IMR-90 (cell line): ENCODE measurements at regions not wholly inside any gene's neighbourhood (a gene's known extent, or its start where the extent isn't known, plus 50 kb on each side); places are given as distances from the start of the nearest gene placed in this dataset.
A peak's percentile ranks its signal among the peaks of the same experiment; 100 is the strongest.

Experiments
- ATAC-seq: fragments of 200-7000 bp; cut with Tn5 transposase; 2 replicates; pipeline ENCODE4 v1.9.1; 2020; ENCODE audit warnings: low read depth, mild to moderate bottlenecking, moderate library complexity
- BruUV-seq: library from RNA; stranded (reverse); fragments of 400-500 nt; replicated peaks from 2 replicates; lab custom pipeline; 2021; lab: Mats Ljungman, UMichigan
- CTCF ChIA-PET: fragments of 300-600 bp; formaldehyde crosslinking; extraction: SDS; loops from one replicate; lab custom pipeline; 2021; ENCODE audit warnings: antibody characterized with exemption; lab: Yijun Ruan, JAX
- POLR2A ChIA-PET: fragments of 300-600 bp; sonication (Branson Sonifier 250); formaldehyde crosslinking; loops from one replicate; lab custom pipeline; 2022; ENCODE audit warnings: antibody characterized with exemption; ENCODE audit not compliant: unreplicated experiment; lab: Charles Lee
- DNase-seq: peaks from one replicate; pipeline ENCODE4 v3.0.0; 2013
- H2AFZ ChIP-seq: replicated peaks from 2 replicates; pipeline ENCODE3; 2013; ENCODE audit warnings: low read length, mild to moderate bottlenecking; ENCODE audit not compliant: poor library complexity
- H2AK5ac ChIP-seq: 2 replicates; pipeline ENCODE4 v1.6.1; 2013; ENCODE audit warnings: low read depth, low read length, inconsistent platforms
- H2AK9ac ChIP-seq: replicated peaks from 2 replicates; pipeline ENCODE3; 2013; ENCODE audit warnings: mild to moderate bottlenecking, low read depth, low read length, moderate library complexity; ENCODE audit not compliant: poor library complexity
- H2BK120ac ChIP-seq: 2 replicates; pipeline ENCODE4 v1.6.1; 2013; ENCODE audit warnings: low read depth, low read length, inconsistent platforms
- H2BK15ac ChIP-seq: 3 replicates; pipeline ENCODE4 v1.6.1; 2013; ENCODE audit warnings: low read depth, low read length, inconsistent platforms
- H2BK20ac ChIP-seq: 2 replicates; pipeline ENCODE4 v1.6.1; 2013; ENCODE audit warnings: low read depth, mild to moderate bottlenecking, inconsistent platforms, low read length, moderate library complexity
- H2BK5ac ChIP-seq: 2 replicates; pipeline ENCODE4 v1.6.1; 2013; ENCODE audit warnings: mild to moderate bottlenecking, low read depth, low read length, inconsistent platforms; ENCODE audit not compliant: poor library complexity, severe bottlenecking
- H3K14ac ChIP-seq: replicated peaks from 2 replicates; pipeline ENCODE4 v1.6.1; 2013; ENCODE audit warnings: low read depth, low read length, inconsistent platforms
- H3K18ac ChIP-seq: 2 replicates; pipeline ENCODE4 v1.6.1; 2013; ENCODE audit warnings: low read depth, low read length, control low read depth
- H3K23ac ChIP-seq: 2 replicates; pipeline ENCODE4 v1.6.1; 2013; ENCODE audit warnings: low read depth, low read length, inconsistent platforms
- H3K27ac ChIP-seq: 2 replicates; pipeline ENCODE4 v1.5.1; 2013; ENCODE audit warnings: mild to moderate bottlenecking, control low read depth, low read length; ENCODE audit not compliant: insufficient read depth
- H3K27me3 ChIP-seq: 2 replicates; pipeline ENCODE4 v1.6.1; 2013; ENCODE audit warnings: low read length; ENCODE audit not compliant: control insufficient read depth, insufficient read depth
- H3K36me3 ChIP-seq: 2 replicates; pipeline ENCODE4 v1.6.1; 2013; ENCODE audit warnings: low read length, mixed read lengths; ENCODE audit not compliant: control insufficient read depth, insufficient read depth
- H3K4ac ChIP-seq: 2 replicates; pipeline ENCODE4 v1.6.1; 2013; ENCODE audit warnings: low read depth, low read length, inconsistent platforms
- H3K4me1 ChIP-seq: 2 replicates; pipeline ENCODE4 v1.6.1; 2013; ENCODE audit warnings: low read length, mixed read lengths; ENCODE audit not compliant: control insufficient read depth, insufficient read depth
- H3K4me2 ChIP-seq: 2 replicates; pipeline ENCODE4 v1.6.1; 2013; ENCODE audit warnings: low read depth, mild to moderate bottlenecking, control low read depth, low read length, moderate library complexity
- H3K4me3 ChIP-seq: 2 replicates; pipeline ENCODE4 v1.5.1; 2013; ENCODE audit warnings: low read depth, mild to moderate bottlenecking, control low read depth, low read length, moderate library complexity; ENCODE audit not compliant: insufficient read depth
- H3K56ac ChIP-seq: 2 replicates; pipeline ENCODE4 v1.6.1; 2013; ENCODE audit warnings: low read length, inconsistent platforms; ENCODE audit not compliant: insufficient read depth; ENCODE audit errors: extremely low read depth
- H3K79me1 ChIP-seq, 2 experiments: 2 replicates each; pipeline ENCODE4 v1.6.1; 2013; ENCODE audit warnings: low read length in 2 of 2, inconsistent platforms in 1 of 2, low read depth in 1 of 2
- H3K9ac ChIP-seq: 2 replicates; pipeline ENCODE4 v1.6.1; 2013; ENCODE audit warnings: low read depth, low read length, control low read depth
- H3K9me1 ChIP-seq: 2 replicates; pipeline ENCODE4 v1.6.1; 2013; ENCODE audit warnings: low read length, inconsistent platforms; ENCODE audit not compliant: insufficient read depth
- H3K9me3 ChIP-seq: 2 replicates; pipeline ENCODE4 v1.6.1; 2013; ENCODE audit warnings: low read length; ENCODE audit not compliant: control insufficient read depth, insufficient read depth
- H4K20me1 ChIP-seq: 2 replicates; pipeline ENCODE4 v1.6.1; 2013; ENCODE audit warnings: low read length, inconsistent platforms; ENCODE audit not compliant: insufficient read depth
- H4K5ac ChIP-seq: 2 replicates; pipeline ENCODE4 v1.6.1; 2013; ENCODE audit warnings: mild to moderate bottlenecking, low read depth, low read length, control low read depth
- H4K8ac ChIP-seq, 2 experiments: 2 replicates each; pipeline ENCODE4 v1.6.1; 2013; ENCODE audit warnings: low read depth in 2 of 2, low read length in 2 of 2, control low read depth in 1 of 2, inconsistent platforms in 1 of 2
- H4K91ac ChIP-seq: 2 replicates; pipeline ENCODE4 v1.6.1; 2013; ENCODE audit warnings: low read depth, low read length, inconsistent platforms; ENCODE audit not compliant: insufficient read depth
- BHLHE40 ChIP-seq: fragments of 150-350 bp; IDR thresholded peaks from 2 replicates; pipeline ENCODE4 v1.6.1; 2016; ENCODE audit warnings: mild to moderate bottlenecking, low read depth, low read length
- CEBPB ChIP-seq: IDR thresholded peaks from 2 replicates; pipeline ENCODE4 v1.6.1; 2012; ENCODE audit warnings: low read depth, low read length, improper control_type of control experiment
- CTCF ChIP-seq: conservative IDR thresholded peaks from 2 replicates; pipeline ENCODE4 v1.5.1; 2012; ENCODE audit warnings: mild to moderate bottlenecking, low read depth, low read length, improper control_type of control experiment
- ELK1 ChIP-seq: fragments of 150-350 bp; IDR thresholded peaks from 2 replicates; pipeline ENCODE4 v1.6.1; 2016; ENCODE audit warnings: low read depth, mild to moderate bottlenecking, low read length, moderate library complexity, borderline replicate concordance
- FOS ChIP-seq: fragments of 150-350 bp; IDR thresholded peaks from 2 replicates; pipeline ENCODE4 v1.6.1; 2016; ENCODE audit warnings: low read depth, low read length
- MAZ ChIP-seq: IDR thresholded peaks from 2 replicates; pipeline ENCODE4 v1.6.1; 2012; ENCODE audit warnings: low read depth, mild to moderate bottlenecking, low read length, improper control_type of control experiment, moderate library complexity, borderline replicate concordance
- MXI1 ChIP-seq: IDR thresholded peaks from 2 replicates; pipeline ENCODE4 v1.6.1; 2012; ENCODE audit warnings: low read depth, mild to moderate bottlenecking, low read length, moderate library complexity, borderline replicate concordance
- NFE2L2 ChIP-seq: fragments of 150-350 bp; IDR thresholded peaks from 2 replicates; pipeline ENCODE4 v1.6.1; 2016; ENCODE audit warnings: low read depth, mild to moderate bottlenecking, low read length
- POLR2A ChIP-seq: IDR thresholded peaks from 2 replicates; pipeline ENCODE4 v1.6.1; 2012; ENCODE audit warnings: mild to moderate bottlenecking, low read depth, low read length
- RCOR1 ChIP-seq: IDR thresholded peaks from 2 replicates; pipeline ENCODE4 v1.6.1; 2012; ENCODE audit warnings: mild to moderate bottlenecking, low read length, improper control_type of control experiment; ENCODE audit not compliant: insufficient replicate concordance
- RFX5 ChIP-seq: IDR thresholded peaks from 2 replicates; pipeline ENCODE4 v1.8.0; 2012; ENCODE audit warnings: low read depth, mild to moderate bottlenecking, low read length, moderate library complexity
- SMC3 ChIP-seq: fragments of 150-350 bp; IDR thresholded peaks from 2 replicates; pipeline ENCODE4 v1.6.1; 2016; ENCODE audit warnings: low read depth, mild to moderate bottlenecking, antibody characterized with exemption, low read length, moderate library complexity
- WGBS, 2 experiments: methylation state at CpG; one replicate each; pipeline versions ENCODE4 v1.1.5 to v1.1.7; 2013; ENCODE audit warnings: missing lambda C conversion rate in 2 of 2; ENCODE audit not compliant: insufficient read length in 1 of 2; ENCODE audit errors: extremely low coverage in 2 of 2; 5-methylcytosine and 5-hydroxymethylcytosine counted together
- dilution Hi-C: fragments of 300-500 bp; cut with HindIII; formaldehyde crosslinking; loops from one replicate; pipeline ENCODE4 v1.14.3; 2018; ENCODE audit warnings: low sequenced_read_pairs; ENCODE audit not compliant: unreplicated experiment
- in situ Hi-C: fragments of 300-500 bp; cut with MboI; formaldehyde crosslinking; loops from 3 replicates; pipeline ENCODE4 v1.14.3; 2019; ENCODE audit warnings: low sequenced_read_pairs, inconsistent platforms, mixed read lengths
- intact Hi-C: fragments of 100-400 bp; cut with micrococcal nuclease; formaldehyde crosslinking; loops from 2 replicates; pipeline ENCODE4 v1.10.0; 2022
- TF ChIP-seq, protein P1 (sequence below): fragments of 150-350 bp; IDR thresholded peaks from 2 replicates; pipeline ENCODE4 v1.6.1; 2017; ENCODE audit warnings: mild to moderate bottlenecking, antibody characterized with exemption, low read length, low read depth

DNA sequence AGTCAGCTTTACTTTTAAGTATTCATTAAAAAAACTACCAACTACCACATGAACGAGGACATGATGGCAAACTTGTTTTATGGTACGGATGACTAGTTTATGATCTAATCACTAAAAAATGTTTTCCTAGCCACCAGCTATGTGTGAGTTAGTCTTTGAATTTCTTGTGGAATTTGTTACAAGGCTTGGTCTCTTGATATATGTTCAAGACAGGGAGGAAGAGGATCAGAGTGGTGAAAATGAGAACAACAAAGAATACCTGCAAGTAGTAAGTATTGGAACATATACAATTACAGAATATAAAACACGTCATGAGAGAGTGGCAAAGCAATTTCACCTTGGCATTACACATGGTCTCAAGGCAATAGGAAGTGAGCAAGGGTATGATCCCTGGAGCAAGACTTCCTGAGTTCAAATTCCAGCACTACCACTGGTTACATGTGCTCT lies 548.6 kb upstream of the TLE4 start:
- Histone ChIP-seq H3K4me2 (peak overlapping the region; percentile 6; the same call in 1 of the 2 replicates), H2BK20ac (peak overlapping the region; percentile 98), H2BK5ac (peak overlapping the region; percentile 100), H3K14ac (peak overlapping the region; percentile 62), H2AK5ac (peak overlapping the region; percentile 88), H2BK15ac (peak overlapping the region; percentile 93), H3K18ac (peak overlapping the region; percentile 85; the same call in 1 of the 2 replicates), H4K91ac (peak overlapping the region; percentile 97), H3K36me3 (no peaks in the 10 kb centered on the region), H2AFZ (no peak overlapping the region), H3K9ac (no peak overlapping the region; the same call in 1 of the 2 replicates), H3K4me3 (no peak overlapping the region), H4K8ac (peak overlapping the region; percentile 75 to 95), H3K9me3 (no peaks in the 10 kb centered on the region), H3K79me1 (peaks cover 0 to 5% of the 10 kb centered on the region in 2 experiments; a peak in 2 of 4 replicates), H3K4me1 (peaks cover 14% of the 10 kb centered on the region; the same call in 1 of the 2 replicates), H3K56ac (peak overlapping the region; percentile 96), H3K27me3 (no peaks in the 10 kb centered on the region), H3K4ac (peak overlapping the region; percentile 96), H2BK120ac (peak overlapping the region; percentile 99), H4K20me1 (no peaks in the 10 kb centered on the region), H2AK9ac (peak overlapping the region; percentile 78), H3K23ac (peak overlapping the region; percentile 81; the same call in 1 of the 2 replicates), H3K27ac (peak overlapping the region; percentile 87), H4K5ac (peak overlapping the region; percentile 88; the same call in 1 of the 2 replicates), H3K9me1 (peaks cover 3% of the 10 kb centered on the region)
- no TSS peak for BruUV-seq
- intact Hi-C loops (loop anchor here (5.0 to 10.0 kb wide), 3 partner anchors 156 to 552 kb away; partner anchors contain the start of gene TLE4), in situ Hi-C loops (no loop called here), dilution Hi-C loops (no loop called here)
- TF ChIP-seq SMC3 (no peak), RCOR1 (peak; percentile 49), FOS (peak; percentile 40; the same call in 1 of the 2 replicates), CEBPB (no peak), NFE2L2 (no peak), MXI1 (no peak), MAZ (no peak), POLR2A (no peak), ELK1 (no peak), RFX5 (no peak), BHLHE40 (no peak), CTCF (no peak)
- TF ChIP-seq, protein P1, sequence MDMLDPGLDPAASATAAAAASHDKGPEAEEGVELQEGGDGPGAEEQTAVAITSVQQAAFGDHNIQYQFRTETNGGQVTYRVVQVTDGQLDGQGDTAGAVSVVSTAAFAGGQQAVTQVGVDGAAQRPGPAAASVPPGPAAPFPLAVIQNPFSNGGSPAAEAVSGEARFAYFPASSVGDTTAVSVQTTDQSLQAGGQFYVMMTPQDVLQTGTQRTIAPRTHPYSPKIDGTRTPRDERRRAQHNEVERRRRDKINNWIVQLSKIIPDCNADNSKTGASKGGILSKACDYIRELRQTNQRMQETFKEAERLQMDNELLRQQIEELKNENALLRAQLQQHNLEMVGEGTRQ, result no peak
- peak; percentile 86 for ATAC-seq
- ChIA-PET CTCF (interaction anchor here (0.6 to 1.6 kb wide), 2 partner anchors 106 to 657 kb away, joined by 3 to 5 read pairs; no protein-coding TSS in a partner anchor), POLR2A (no interaction called here)
- WGBS, 2 experiments, result no CpG with 5 or more reads among the region's 3 CpGs
- DNase-seq, result peak; percentile 96
